ENCODE measurements at regions not wholly inside any gene's neighbourhood (a gene's known extent, or its start where the extent isn't known, plus 50 kb on each side); places are given as distances from the start of the nearest gene placed in this dataset.

DNA sequence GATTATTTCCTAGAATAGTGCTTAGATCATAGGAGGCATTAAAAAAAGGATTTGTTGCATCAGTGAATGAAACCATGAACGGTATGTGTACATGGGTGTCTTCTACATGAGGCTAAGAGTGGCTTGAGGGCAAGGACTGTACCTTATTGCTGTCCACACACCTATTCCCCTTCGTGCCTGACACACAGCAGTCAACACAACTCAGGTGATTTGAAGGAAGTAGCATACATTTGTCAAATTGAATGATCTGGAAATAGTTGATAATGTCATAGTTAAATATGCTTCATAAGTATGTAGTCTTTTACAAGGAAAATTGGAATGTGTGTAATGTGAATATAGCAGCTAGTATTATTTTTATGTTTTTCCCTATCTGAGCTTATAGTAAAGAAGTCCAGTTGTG, 189.0 kb upstream of the DAB1 start:
- Histone ChIP-seq H3K4me1 (ENCODE audit: control insufficient read depth in 1 of 2, insufficient read depth in 2 of 2, low read depth in 1 of 2, low read length in 1 of 2) (peaks cover 0 to 3% of the 10 kb centered on the region in 2 experiments; a peak in 2 of 4 replicates), H3K27ac (ENCODE audit: low read depth in 2 of 2, low read length in 1 of 2) (no peak overlapping the region), H3F3A (replicated peaks; ENCODE audit: insufficient read depth) (no peaks in the 10 kb centered on the region), H3K9ac (no peak overlapping the region), H3K4me2 (no peak overlapping the region), H3K79me2 (ENCODE audit: insufficient read depth) (no peaks in the 10 kb centered on the region), H3K4me3 (ENCODE audit: low read depth in 2 of 2, low read length in 1 of 2) (no peak overlapping the region), H2AFZ (ENCODE audit: low read depth) (no peak overlapping the region), H3K9me2 (no peaks in the 10 kb centered on the region), H4K20me1 (ENCODE audit: insufficient read depth) (no peaks in the 10 kb centered on the region), H3K9me3 (no peaks in the 10 kb centered on the region), H3K27me3 (ENCODE audit: insufficient read depth) (no peaks in the 10 kb centered on the region), H3K36me3 (replicated peaks in 1 of 2; ENCODE audit: control insufficient read depth in 1 of 2, insufficient read depth in 2 of 2, low read length in 1 of 2) (no peaks in the 10 kb centered on the region)
- 51% methylated on average over 2 of the region's 2 CpGs for WGBS (ENCODE audit: low lambda C conversion rate)
- no peak for DNase-seq
- CTCF ChIA-PET: no interaction called here
- no peak for TF ChIP-seq NFIC (IDR thresholded peaks at IDR 0.05; ENCODE audit: borderline replicate concordance)
- TF ChIP-seq REST (IDR thresholded peaks at IDR 0.05; ENCODE audit: low read depth, low read length): no peak
- no peak for TF ChIP-seq CHD2 (IDR thresholded peaks at IDR 0.05; ENCODE audit: low read length, partially characterized antibody)
- TF ChIP-seq FOSL2 (IDR thresholded peaks at IDR 0.05; ENCODE audit: borderline replicate concordance, low read depth): no peak
- POLR2A ChIA-PET: no interaction called here

- no peaks in the 10 kb centered on the region for H3K9me3 ChIP-seq
- WGBS (ENCODE audit: low lambda C conversion rate): 84% methylated on average over 8 of the region's 8 CpGs
- no peaks in the 10 kb centered on the region for H3K36me3 ChIP-seq (replicated peaks in 1 of 2; ENCODE audit: control insufficient read depth in 1 of 2, insufficient read depth in 2 of 2, low read length in 1 of 2)
- no peaks in the 10 kb centered on the region for H4K20me1 ChIP-seq (ENCODE audit: insufficient read depth)
- no peaks in the 10 kb centered on the region for H3K4me1 ChIP-seq (ENCODE audit: control insufficient read depth in 1 of 2, insufficient read depth in 2 of 2, low read depth in 1 of 2, low read length in 1 of 2)
- no peak overlapping the region for H3K9ac ChIP-seq
- TF ChIP-seq POLR2AphosphoS5 (IDR thresholded peaks at IDR 0.05; ENCODE audit: low read depth, low read length): no peak
- TF ChIP-seq TCF12 (IDR thresholded peaks at IDR 0.05): no peak
- no peak for TF ChIP-seq GATA2 (CRISPR knock-in tag; IDR thresholded peaks at IDR 0.05)
- no peak for TF ChIP-seq TEAD4 (IDR thresholded peaks at IDR 0.05; ENCODE audit: borderline replicate concordance, insufficient read depth)
- TF ChIP-seq REST (IDR thresholded peaks at IDR 0.05; ENCODE audit: low read depth, low read length): no peak
- TF ChIP-seq, protein P1, sequence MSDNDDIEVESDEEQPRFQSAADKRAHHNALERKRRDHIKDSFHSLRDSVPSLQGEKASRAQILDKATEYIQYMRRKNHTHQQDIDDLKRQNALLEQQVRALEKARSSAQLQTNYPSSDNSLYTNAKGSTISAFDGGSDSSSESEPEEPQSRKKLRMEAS (IDR thresholded peaks at IDR 0.05; ENCODE audit: low read depth): no peak
- no peak for TF ChIP-seq EP300 (IDR thresholded peaks at IDR 0.05; ENCODE audit: borderline replicate concordance in 1 of 2, low read depth in 1 of 2, low read length in 1 of 2)
- TF ChIP-seq, protein P2, sequence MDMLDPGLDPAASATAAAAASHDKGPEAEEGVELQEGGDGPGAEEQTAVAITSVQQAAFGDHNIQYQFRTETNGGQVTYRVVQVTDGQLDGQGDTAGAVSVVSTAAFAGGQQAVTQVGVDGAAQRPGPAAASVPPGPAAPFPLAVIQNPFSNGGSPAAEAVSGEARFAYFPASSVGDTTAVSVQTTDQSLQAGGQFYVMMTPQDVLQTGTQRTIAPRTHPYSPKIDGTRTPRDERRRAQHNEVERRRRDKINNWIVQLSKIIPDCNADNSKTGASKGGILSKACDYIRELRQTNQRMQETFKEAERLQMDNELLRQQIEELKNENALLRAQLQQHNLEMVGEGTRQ (IDR thresholded peaks at IDR 0.05; ENCODE audit: borderline replicate concordance, low read depth, low read length): no peak
- no peak for TF ChIP-seq USF1 (IDR thresholded peaks at IDR 0.05; ENCODE audit: borderline replicate concordance, low read depth)
- TF ChIP-seq JUND (IDR thresholded peaks at IDR 0.05): no peak
- H3F3A ChIP-seq (replicated peaks; ENCODE audit: insufficient read depth): no peaks in the 10 kb centered on the region
- no peak overlapping the region for H3K27ac ChIP-seq (ENCODE audit: low read depth in 2 of 2, low read length in 1 of 2)
- no peaks in the 10 kb centered on the region for H3K79me2 ChIP-seq (ENCODE audit: insufficient read depth)
- ChIA-PET CTCF (no interaction called here), POLR2A (no interaction called here)
- no peaks in the 10 kb centered on the region for H3K27me3 ChIP-seq (ENCODE audit: insufficient read depth)
- DNase-seq: no peak
- H3K9me2 ChIP-seq: no peaks in the 10 kb centered on the region
- H3K4me2 ChIP-seq: no peak overlapping the region
- H2AFZ ChIP-seq (ENCODE audit: low read depth): no peak overlapping the region
- no peak overlapping the region for H3K4me3 ChIP-seq (ENCODE audit: low read depth in 2 of 2, low read length in 1 of 2)
Observed at GRCh38 chr1:57605933-57606332, 182.1 kb upstream of the DAB1 start.

Data from SK-N-SH (cell line).